ENCODE measurements at regions not wholly inside any gene's neighbourhood (a gene's known extent, or its start where the extent isn't known, plus 50 kb on each side); places are given as distances from the start of the nearest gene placed in this dataset.
"Not testable (repeated sequence)": the region's sequence is repeated elsewhere in the genome, so short reads cannot be mapped to it uniquely, and the experiment has no call there.

DNA sequence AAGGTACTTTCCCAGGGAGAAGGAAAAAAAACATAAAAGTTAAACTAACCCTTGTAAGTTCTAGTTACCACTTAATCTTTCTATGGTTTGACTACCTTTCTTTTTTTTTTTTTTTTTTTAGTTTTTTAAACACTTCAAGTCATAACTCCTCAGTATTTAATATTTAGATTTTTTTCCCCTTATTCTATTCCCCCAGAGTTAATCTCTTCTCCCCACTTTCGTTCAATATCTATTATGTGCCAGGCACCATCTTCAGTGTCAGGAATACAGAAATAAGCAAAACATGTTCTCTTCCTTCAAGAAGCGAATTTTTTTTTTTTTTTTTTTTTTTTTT lies 62.0 kb upstream of the LOC128125822 start:
- intact Hi-C loops (cut with DNase I, micrococcal nuclease) = no loop called here
- Mint-ChIP-seq H3K4me1 (ENCODE audit: low read depth) (no peaks in the 10 kb centered on the region), H3K4me3 (no peak overlapping the region), H3K9me3 (no peaks in the 10 kb centered on the region), H3K27ac (no peak overlapping the region), H3K27me3 (no peaks in the 10 kb centered on the region), H3K36me3 (ENCODE audit: low read depth) (no peaks in the 10 kb centered on the region)
- ChIA-PET POLR2A (no interaction called here), CTCF (no interaction called here)
- H3K27ac ChIP-seq (ENCODE audit: low read depth in 1 of 2, low read length in 2 of 2) = no peak overlapping the region
- ATAC-seq (ENCODE audit: poor library complexity) (no peak), DNase-seq (no peak)
- H3K4me3 ChIP-seq (ENCODE audit: low read length) = no peak overlapping the region
- no peaks in the 10 kb centered on the region for H3K36me3 ChIP-seq (ENCODE audit: insufficient read depth, low read length)
- no peaks in the 10 kb centered on the region for H3K27me3 ChIP-seq (ENCODE audit: control insufficient read depth in 1 of 2, insufficient read depth in 2 of 2, low read length in 2 of 2)
- no peak for TF ChIP-seq CTCF (IDR thresholded peaks at IDR 0.05)
- no peaks in the 10 kb centered on the region for H3K9me3 ChIP-seq (ENCODE audit: control insufficient read depth in 1 of 2, insufficient read depth in 1 of 2, low read length in 2 of 2)
- H3K4me1 ChIP-seq (ENCODE audit: insufficient read depth, low read length) = no peaks in the 10 kb centered on the region

GRCh38 chr6:63510849-63511248 lies 61.4 kb upstream of the LOC128125822 start:
- intact Hi-C loops (cut with DNase I, micrococcal nuclease) = no loop called here
- no peak overlapping the region for H3K27ac Mint-ChIP-seq
- ChIA-PET CTCF (no interaction called here), POLR2A (no interaction called here)
- Histone ChIP-seq H3K4me1 (ENCODE audit: insufficient read depth, low read length) (no peaks in the 10 kb centered on the region), H3K27ac (ENCODE audit: low read depth in 1 of 2, low read length in 2 of 2) (no peak overlapping the region), H3K27me3 (ENCODE audit: control insufficient read depth in 1 of 2, insufficient read depth in 2 of 2, low read length in 2 of 2) (no peaks in the 10 kb centered on the region), H3K4me3 (ENCODE audit: low read length) (no peak overlapping the region), H3K36me3 (ENCODE audit: insufficient read depth, low read length) (no peaks in the 10 kb centered on the region), H3K9me3 (ENCODE audit: control insufficient read depth in 1 of 2, insufficient read depth in 1 of 2, low read length in 2 of 2) (no peaks in the 10 kb centered on the region)
- DNase-seq (no peak), ATAC-seq (ENCODE audit: poor library complexity) (no peak)
- H3K4me1 Mint-ChIP-seq (ENCODE audit: low read depth) = no peaks in the 10 kb centered on the region
- no peaks in the 10 kb centered on the region for H3K9me3 Mint-ChIP-seq
- no peak for TF ChIP-seq CTCF (IDR thresholded peaks at IDR 0.05)
- no peaks in the 10 kb centered on the region for H3K36me3 Mint-ChIP-seq (ENCODE audit: low read depth)
- H3K4me3 Mint-ChIP-seq = no peak overlapping the region
- no peaks in the 10 kb centered on the region for H3K27me3 Mint-ChIP-seq

- DNase-seq (no peak), ATAC-seq (ENCODE audit: poor library complexity) (no peak)
- Mint-ChIP-seq H3K4me3 (no peak overlapping the region), H3K9me3 (no peaks in the 10 kb centered on the region), H3K27ac (no peak overlapping the region), H3K27me3 (peaks cover 3% of the 10 kb centered on the region), H3K4me1 (ENCODE audit: low read depth) (no peaks in the 10 kb centered on the region), H3K36me3 (ENCODE audit: low read depth) (no peaks in the 10 kb centered on the region)
- no peak overlapping the region for H3K27ac ChIP-seq (ENCODE audit: low read depth in 1 of 2, low read length in 2 of 2)
- no peak for TF ChIP-seq CTCF (IDR thresholded peaks at IDR 0.05)
- ChIA-PET POLR2A (no interaction called here), CTCF (no interaction called here)
- intact Hi-C loops (cut with DNase I, micrococcal nuclease) = no loop called here
- no peak overlapping the region for H3K4me3 ChIP-seq (ENCODE audit: low read length)
- no peaks in the 10 kb centered on the region for H3K4me1 ChIP-seq (ENCODE audit: insufficient read depth, low read length)
- H3K9me3 ChIP-seq (ENCODE audit: control insufficient read depth in 1 of 2, insufficient read depth in 1 of 2, low read length in 2 of 2) = no peaks in the 10 kb centered on the region
- H3K36me3 ChIP-seq (ENCODE audit: insufficient read depth, low read length) = no peaks in the 10 kb centered on the region
- no peaks in the 10 kb centered on the region for H3K27me3 ChIP-seq (ENCODE audit: control insufficient read depth in 1 of 2, insufficient read depth in 2 of 2, low read length in 2 of 2)
Observed at GRCh38 chr6:63514488-63515173, 57.6 kb upstream of the LOC128125822 start.

- H3K4me1 Mint-ChIP-seq (ENCODE audit: low read depth); CTCF ChIA-PET; intact Hi-C loops (cut with DNase I, micrococcal nuclease); H3K4me1 ChIP-seq (ENCODE audit: insufficient read depth, low read length); POLR2A ChIA-PET; H3K27ac ChIP-seq (ENCODE audit: low read depth in 1 of 2, low read length in 2 of 2); H3K36me3 ChIP-seq (ENCODE audit: insufficient read depth, low read length); H3K4me3 ChIP-seq (ENCODE audit: low read length); H3K36me3 Mint-ChIP-seq (ENCODE audit: low read depth); DNase-seq; H3K9me3 ChIP-seq (ENCODE audit: control insufficient read depth in 1 of 2, insufficient read depth in 1 of 2, low read length in 2 of 2); H3K4me3 Mint-ChIP-seq; H3K27me3 Mint-ChIP-seq; H3K9me3 Mint-ChIP-seq; H3K27me3 ChIP-seq (ENCODE audit: control insufficient read depth in 1 of 2, insufficient read depth in 2 of 2, low read length in 2 of 2); ATAC-seq (ENCODE audit: poor library complexity); H3K27ac Mint-ChIP-seq: not testable (repeated sequence)
Observed at GRCh38 chr6:63515227-63515626, 57.1 kb upstream of the LOC128125822 start.

Data from CD4-positive, alpha-beta T cell (primary cell).